ENCODE measurements at regions not wholly inside any gene's neighbourhood (a gene's known extent, or its start where the extent isn't known, plus 50 kb on each side); places are given as distances from the start of the nearest gene placed in this dataset.
"Not testable (repeated sequence)": the region's sequence is repeated elsewhere in the genome, so short reads cannot be mapped to it uniquely, and the experiment has no call there.

- DNase-seq: no peak
Measured at GRCh38 chr6:134632024-134632423, 314.1 kb upstream of the SGK1 start.

GRCh38 chr6:134631398-134631924, 313.5 kb upstream of the SGK1 start:
- no peak for DNase-seq

GRCh38 chr6:134630508-134631121, 312.7 kb upstream of the SGK1 start:
- DNase-seq: no peak

- no peak for DNase-seq
Measured at GRCh38 chr6:134628154-134628553, 310.2 kb upstream of the SGK1 start.

- no peak for DNase-seq
Measured at GRCh38 chr6:134627707-134628106, 309.8 kb upstream of the SGK1 start.

- no peak for DNase-seq
Measured at GRCh38 chr6:134626589-134626988, 308.7 kb upstream of the SGK1 start.

GRCh38 chr6:134626086-134626485, 308.2 kb upstream of the SGK1 start:
- no peak for DNase-seq

- no peak for DNase-seq
Measured at GRCh38 chr6:134624781-134625180, 306.9 kb upstream of the SGK1 start.

- no peak for DNase-seq
Measured at GRCh38 chr6:134623401-134623800, 305.5 kb upstream of the SGK1 start.

GRCh38 chr6:134622382-134623173, 304.7 kb upstream of the SGK1 start:
- DNase-seq: no peak

GRCh38 chr6:134621858-134622257, 303.9 kb upstream of the SGK1 start:
- no peak for DNase-seq

GRCh38 chr6:134619789-134620188, 301.9 kb upstream of the SGK1 start:
- no peak for DNase-seq

- no peak for DNase-seq
Measured at GRCh38 chr6:134619077-134619476, 301.2 kb upstream of the SGK1 start.

- DNase-seq: no peak
Measured at GRCh38 chr6:134614606-134615485, 296.9 kb upstream of the SGK1 start.

- DNase-seq: not testable (repeated sequence)
Measured at GRCh38 chr6:134612128-134612527, 294.2 kb upstream of the SGK1 start.

- no peak for DNase-seq
Measured at GRCh38 chr6:134610411-134610810, 292.5 kb upstream of the SGK1 start.

GRCh38 chr6:134609716-134610261, 291.9 kb upstream of the SGK1 start:
- no peak for DNase-seq

GRCh38 chr6:134607411-134607810, 289.5 kb upstream of the SGK1 start:
- no peak for DNase-seq

- no peak for DNase-seq
Measured at GRCh38 chr6:134605034-134605433, 287.1 kb upstream of the SGK1 start.

- no peak for DNase-seq
Measured at GRCh38 chr6:134604014-134604676, 286.2 kb upstream of the SGK1 start.

GRCh38 chr6:134603561-134603960, 285.6 kb upstream of the SGK1 start:
- DNase-seq: no peak

GRCh38 chr6:134602123-134602522, 284.2 kb upstream of the SGK1 start:
- DNase-seq: no peak

GRCh38 chr6:134600671-134601070, 282.8 kb upstream of the SGK1 start:
- DNase-seq: no peak

All from NCI-H1092 (cell line).